Fibroblast of the aortic adventitia (primary cell): ENCODE measurements at regions not wholly inside any gene's neighbourhood (a gene's known extent, or its start where the extent isn't known, plus 50 kb on each side); places are given as distances from the start of the nearest gene placed in this dataset.

Experiments used
- DNase-seq: peaks from one replicate; pipeline ENCODE4 v3.0.0-alpha.2; 2010; ENCODE audit warnings: low read depth
- H3K4me3 ChIP-seq: 2 replicates; pipeline ENCODE4 v1.5.1; 2011; ENCODE audit warnings: low read depth, mild to moderate bottlenecking, control low read depth, low read length, moderate library complexity
- TF ChIP-seq, protein P1 (sequence below): IDR thresholded peaks from 2 replicates; pipeline ENCODE4 v1.5.1; 2011; ENCODE audit warnings: mild to moderate bottlenecking, low read length, control low read depth, inconsistent platforms; ENCODE audit not compliant: insufficient read depth

DNA sequence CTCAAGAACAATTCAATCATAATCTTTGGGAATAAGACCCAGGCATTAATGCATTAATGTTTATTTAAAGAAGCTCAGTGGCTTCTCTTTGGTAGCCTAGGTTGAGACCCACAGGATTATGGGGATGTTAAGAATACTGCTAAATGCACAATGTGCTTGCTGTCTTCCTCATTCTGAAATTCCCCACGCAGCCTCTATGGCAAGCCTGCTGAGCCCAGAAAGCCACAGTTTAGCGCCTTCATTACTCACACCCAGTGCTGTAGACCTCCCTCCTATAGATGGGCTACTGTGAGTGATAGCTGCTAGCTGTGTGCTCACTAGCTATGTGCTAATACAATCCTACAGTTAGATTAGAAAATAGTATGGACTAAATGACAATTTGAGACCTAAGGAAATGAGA lies 90.6 kb downstream of the TNFSF13B start:
- no peak overlapping the region for H3K4me3 ChIP-seq
- no peak for DNase-seq
- TF ChIP-seq, protein P1, sequence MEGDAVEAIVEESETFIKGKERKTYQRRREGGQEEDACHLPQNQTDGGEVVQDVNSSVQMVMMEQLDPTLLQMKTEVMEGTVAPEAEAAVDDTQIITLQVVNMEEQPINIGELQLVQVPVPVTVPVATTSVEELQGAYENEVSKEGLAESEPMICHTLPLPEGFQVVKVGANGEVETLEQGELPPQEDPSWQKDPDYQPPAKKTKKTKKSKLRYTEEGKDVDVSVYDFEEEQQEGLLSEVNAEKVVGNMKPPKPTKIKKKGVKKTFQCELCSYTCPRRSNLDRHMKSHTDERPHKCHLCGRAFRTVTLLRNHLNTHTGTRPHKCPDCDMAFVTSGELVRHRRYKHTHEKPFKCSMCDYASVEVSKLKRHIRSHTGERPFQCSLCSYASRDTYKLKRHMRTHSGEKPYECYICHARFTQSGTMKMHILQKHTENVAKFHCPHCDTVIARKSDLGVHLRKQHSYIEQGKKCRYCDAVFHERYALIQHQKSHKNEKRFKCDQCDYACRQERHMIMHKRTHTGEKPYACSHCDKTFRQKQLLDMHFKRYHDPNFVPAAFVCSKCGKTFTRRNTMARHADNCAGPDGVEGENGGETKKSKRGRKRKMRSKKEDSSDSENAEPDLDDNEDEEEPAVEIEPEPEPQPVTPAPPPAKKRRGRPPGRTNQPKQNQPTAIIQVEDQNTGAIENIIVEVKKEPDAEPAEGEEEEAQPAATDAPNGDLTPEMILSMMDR: no peak

DNA sequence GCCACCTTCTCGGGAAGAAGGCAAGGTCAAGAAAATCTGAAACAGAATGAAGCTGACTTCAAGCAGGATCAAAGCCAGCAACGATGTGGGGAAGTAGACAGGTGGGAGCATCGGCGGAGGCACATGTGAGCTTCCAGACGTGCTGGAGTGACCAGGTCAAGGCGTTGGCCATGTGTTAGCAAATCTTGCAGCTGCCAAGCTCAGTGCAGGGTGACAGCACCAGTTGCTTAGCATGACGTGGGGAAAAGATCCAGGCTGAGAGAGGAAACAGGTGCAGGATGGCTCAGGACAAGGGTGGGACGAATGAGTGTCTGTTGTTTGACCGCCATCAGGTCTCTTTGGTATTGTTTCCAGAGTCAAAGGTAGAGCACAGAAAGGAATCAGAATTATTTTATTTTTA lies 92.3 kb downstream of the TNFSF13B start:
- H3K4me3 ChIP-seq: no peak overlapping the region
- TF ChIP-seq, protein P1: no peak
- DNase-seq: no peak

DNA sequence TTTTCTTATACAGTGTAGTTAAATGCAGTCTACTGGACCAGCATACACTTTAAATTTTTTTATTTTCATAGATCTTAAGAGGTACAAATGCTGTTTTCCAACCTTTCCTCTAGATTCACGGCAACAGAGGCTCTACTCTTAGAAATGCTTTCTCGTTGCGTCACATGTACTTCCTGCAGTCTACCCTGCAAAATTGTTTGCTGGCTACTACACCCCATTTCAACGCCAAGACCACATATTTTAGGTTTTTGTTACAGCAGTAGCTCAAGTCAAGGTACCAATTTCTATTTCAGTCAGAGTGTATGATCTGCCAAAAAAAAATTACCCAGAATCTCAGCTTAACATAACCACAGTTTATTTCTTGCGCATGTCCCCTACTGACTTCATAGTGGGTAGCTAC lies 94.1 kb downstream of the TNFSF13B start:
- no peak for DNase-seq
- TF ChIP-seq, protein P1: no peak
- H3K4me3 ChIP-seq: no peak overlapping the region

DNA sequence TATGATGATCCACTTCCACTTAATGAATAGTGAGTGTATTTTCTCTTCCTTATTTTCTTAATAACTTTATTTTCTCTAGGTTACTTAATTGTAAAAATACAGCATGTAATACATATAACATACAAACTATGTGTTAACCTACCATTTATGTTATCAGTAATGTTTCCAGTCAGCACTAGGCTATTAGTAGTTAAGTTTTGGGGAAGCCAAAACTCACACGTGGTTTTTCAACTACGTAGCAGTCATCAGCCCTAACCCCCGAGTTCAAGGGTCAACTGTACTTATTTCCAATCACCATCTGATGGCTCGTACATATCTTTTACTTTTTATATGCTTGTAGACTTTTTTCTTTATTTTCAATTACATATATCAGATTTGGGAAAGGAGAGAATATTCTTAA lies 95.7 kb downstream of the TNFSF13B start:
- no peak overlapping the region for H3K4me3 ChIP-seq
- DNase-seq: no peak
- TF ChIP-seq, protein P1: no peak

DNA sequence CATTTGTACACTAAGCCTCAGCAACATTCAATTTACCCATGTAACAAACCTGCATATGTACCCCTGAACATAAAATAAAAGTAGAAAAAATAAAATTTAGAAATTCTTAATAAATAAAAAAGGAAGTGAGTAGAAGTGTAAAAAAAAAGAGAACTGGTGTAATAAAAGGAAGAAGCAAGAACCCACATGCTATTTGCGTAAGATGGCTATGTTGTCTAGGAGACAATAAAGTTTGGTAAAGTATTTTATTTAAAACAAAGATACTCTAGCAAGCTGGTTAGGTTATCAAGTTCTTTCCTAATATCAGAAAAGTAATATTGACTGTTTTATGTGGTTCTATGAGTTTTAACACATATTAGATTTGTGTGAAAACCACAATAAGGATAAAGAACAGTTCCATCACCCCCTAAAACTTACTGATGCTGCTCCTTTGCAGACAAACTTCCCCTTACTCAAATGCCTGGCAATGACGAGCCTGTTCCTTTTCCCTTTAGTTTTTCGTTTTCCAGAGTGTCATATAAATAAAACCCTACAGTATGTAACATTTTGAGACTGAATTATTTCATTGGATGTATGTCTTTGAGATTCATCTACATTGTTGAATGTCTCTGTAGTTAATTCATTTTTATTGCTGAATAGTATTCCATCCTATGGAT lies 98.9 kb downstream of the TNFSF13B start:
- no peak overlapping the region for H3K4me3 ChIP-seq
- DNase-seq: no peak
- TF ChIP-seq, protein P1: no peak

DNA sequence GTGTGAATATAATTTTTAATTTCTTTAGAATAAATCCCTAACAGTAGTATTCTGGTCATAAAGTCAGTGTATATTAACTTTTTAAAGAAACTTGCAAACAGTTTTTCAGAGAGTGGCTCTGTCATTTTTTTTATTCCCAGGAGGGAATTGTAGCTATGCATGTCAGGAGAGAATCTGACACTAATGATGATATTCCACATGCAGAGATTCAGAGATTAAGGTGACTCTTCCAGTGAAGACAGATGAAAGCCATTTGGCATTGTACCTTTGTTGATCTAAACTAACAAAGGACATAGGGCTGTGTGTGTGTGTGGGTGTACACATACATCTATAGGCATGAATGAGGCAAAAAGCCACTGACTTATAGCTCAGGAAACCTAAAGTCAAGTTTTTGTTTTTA lies 99.9 kb downstream of the TNFSF13B start:
- DNase-seq: no peak
- no peak overlapping the region for H3K4me3 ChIP-seq
- TF ChIP-seq, protein P1: no peak

DNA sequence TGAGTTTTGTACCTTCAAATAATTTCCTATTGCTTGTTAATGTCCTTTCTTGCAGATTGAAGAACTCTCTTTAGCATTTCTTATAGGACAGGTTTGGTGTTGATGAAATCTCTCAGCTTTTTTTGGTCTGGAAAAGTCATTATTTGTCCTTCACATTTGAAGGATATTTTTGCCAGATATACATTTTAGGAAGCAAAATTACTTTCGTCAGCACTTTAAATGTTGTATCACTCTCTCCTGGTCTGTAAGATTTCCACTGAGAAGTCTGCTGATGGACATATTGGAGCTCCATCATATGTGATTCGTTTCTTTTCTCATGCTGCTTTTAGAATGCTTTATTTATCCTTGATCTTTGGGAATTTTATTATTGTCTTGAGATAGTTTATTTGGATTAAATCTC lies 105.5 kb downstream of the TNFSF13B start:
- H3K4me3 ChIP-seq: no peak overlapping the region
- TF ChIP-seq, protein P1: no peak
- DNase-seq: no peak
